Esophagus muscularis mucosa (tissue), 4 donors: ENCODE measurements at regions not wholly inside any gene's neighbourhood (a gene's known extent, or its start where the extent isn't known, plus 50 kb on each side); places are given as distances from the start of the nearest gene placed in this dataset.
"Not testable (repeated sequence)": the region's sequence is repeated elsewhere in the genome, so short reads cannot be mapped to it uniquely, and the experiment has no call there.

Source experiments
- DNase-seq: peaks from one replicate; pipeline ENCODE4 v3.0.0-alpha.2; 2017; ENCODE audit errors: extremely low spot score
- H3K27ac ChIP-seq, 4 donors: fragments of 200-600 bp; sonication (generic); replicated peaks in 1 of 4; 1 replicate in 3 of 4; 2 replicates in 1 of 4; pipeline ENCODE4 v1.5.1; 2016 to 2019; ENCODE audit warnings: mild to moderate bottlenecking in 1 of 4
- H3K27me3 ChIP-seq, 4 donors: fragments of 200-600 bp; sonication (generic); one replicate each; pipeline versions ENCODE4 v1.5.1 to v1.6.0; 2016 to 2019
- H3K36me3 ChIP-seq, 4 donors: fragments of 200-600 bp; sonication (generic); one replicate each; pipeline ENCODE4 v1.5.1; 2016 to 2019
- H3K4me1 ChIP-seq, 4 donors: fragments of 200-600 bp; sonication (generic); one replicate each; pipeline ENCODE4 v1.5.1; 2016 to 2019
- H3K4me3 ChIP-seq, 4 donors: fragments of 200-600 bp; sonication (generic); 1 replicate in 2 of 4; 2 replicates in 2 of 4; pipeline ENCODE4 v1.5.1; 2016 to 2019; ENCODE audit warnings: mild to moderate bottlenecking in 4 of 4, moderate library complexity in 1 of 4
- H3K9me3 ChIP-seq, 4 donors: fragments of 200-600 bp; sonication (generic); 1 replicate in 3 of 4; 2 replicates in 1 of 4; pipeline ENCODE4 v1.5.1; 2016 to 2019
- EP300 ChIP-seq: sonication (generic); formaldehyde crosslinking; IDR thresholded peaks from one replicate; pipeline ENCODE4 v1.6.1; 2017; ENCODE audit warnings: antibody characterized with exemption
- POLR2A ChIP-seq: fragments of 450-650 bp; IDR thresholded peaks from one replicate; pipeline ENCODE4 v1.6.1; 2017; ENCODE audit warnings: antibody characterized with exemption, moderate library complexity, mild to moderate bottlenecking, low read depth
- POLR2AphosphoS5 ChIP-seq, 2 donors: sonication (generic); formaldehyde crosslinking; IDR thresholded peaks; one replicate each; pipeline ENCODE4 v1.6.1; 2017; ENCODE audit warnings: antibody characterized with exemption in 2 of 2
- WGBS: methylation state at CpG from one replicate; pipeline ENCODE4 v1.1.5; 2018; 5-methylcytosine and 5-hydroxymethylcytosine counted together
- intact Hi-C: fragments of 100-400 bp; cut with DNase I; formaldehyde crosslinking; loops from one replicate; pipeline ENCODE4 v1.15.1; 2023
- TF ChIP-seq, protein P1 (sequence below), 3 experiments: fragments of 200-600 bp in 2 of 3; fragments of 450-650 bp in 1 of 3; sonication (generic) in 2 of 3; IDR thresholded peaks; one replicate each; pipeline ENCODE4 v1.5.1; 2017 to 2019; ENCODE audit warnings: antibody characterized with exemption in 3 of 3, mild to moderate bottlenecking in 2 of 3, moderate library complexity in 1 of 3

DNA sequence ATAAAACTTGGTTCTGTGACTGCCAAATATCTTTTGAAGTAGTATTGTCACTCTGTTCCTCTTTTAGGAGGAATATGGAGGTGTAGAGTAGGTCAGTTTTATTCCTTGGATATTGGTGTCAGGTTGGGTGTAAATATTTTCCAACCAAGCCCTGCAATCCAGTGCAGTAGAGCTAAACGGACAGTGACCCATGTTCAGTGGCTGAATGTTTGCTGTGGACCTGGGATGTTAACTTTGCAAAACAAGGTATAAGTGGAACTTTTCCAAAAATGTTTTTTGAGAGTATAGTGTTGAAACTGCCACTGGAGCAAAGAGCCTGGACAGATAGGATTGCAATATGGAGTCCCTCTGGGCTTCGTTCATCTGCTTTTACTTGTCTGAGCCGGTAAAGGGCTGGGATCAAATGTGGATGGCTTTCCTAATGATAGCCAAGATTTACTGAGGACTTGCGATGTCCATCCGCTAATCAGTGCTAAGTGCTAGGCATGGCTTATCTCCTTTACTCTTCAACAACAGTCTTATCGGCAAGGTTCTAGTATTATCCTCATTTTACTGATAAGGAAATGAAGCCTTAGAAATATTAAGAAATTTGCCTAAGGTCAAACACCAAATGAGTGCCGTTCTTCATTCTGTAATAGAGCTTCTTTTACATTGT lies 69.0 kb upstream of the BACH2 start:
- Histone ChIP-seq H3K36me3 (no peaks in the 10 kb centered on the region), H3K9me3 (no peaks in the 10 kb centered on the region), H3K4me1 (peaks cover 6 to 26% (median 23%) of the 10 kb centered on the region in 4 donors), H3K27me3 (no peaks in the 10 kb centered on the region), H3K4me3 (no peak overlapping the region), H3K27ac (no peak overlapping the region)
- intact Hi-C loops, result loop anchor here (10.0 kb wide), 1 partner anchor 141 kb away; no protein-coding TSS in a partner anchor
- DNase-seq, result no peak
- TF ChIP-seq EP300, result no peak
- 93% methylated on average over 7 of the region's 7 CpGs for WGBS

DNA sequence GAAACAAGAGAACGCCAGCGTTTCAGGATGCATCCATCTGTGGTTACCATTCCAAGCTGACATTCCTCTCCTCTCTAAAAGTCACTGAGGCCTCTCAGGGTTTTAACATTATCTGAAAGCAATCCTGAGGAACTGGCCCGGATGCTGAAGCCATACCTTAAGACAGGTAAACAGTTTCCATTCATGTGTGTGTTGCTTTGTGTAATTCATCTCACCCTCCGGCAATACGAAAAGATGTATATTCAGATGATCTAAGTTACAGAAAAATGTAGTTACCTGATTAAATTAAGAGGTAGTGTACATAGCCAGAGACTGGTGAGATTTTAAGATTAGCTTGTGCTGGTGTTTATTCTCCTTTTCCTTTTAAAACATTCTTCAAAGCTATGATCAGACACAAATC lies 68.4 kb upstream of the BACH2 start:
- WGBS, result 83% methylated on average over 5 of the region's 5 CpGs
- Histone ChIP-seq H3K4me1 (peaks cover 6 to 26% (median 23%) of the 10 kb centered on the region in 4 donors), H3K27ac (no peak overlapping the region), H3K36me3 (no peaks in the 10 kb centered on the region), H3K9me3 (no peaks in the 10 kb centered on the region), H3K27me3 (no peaks in the 10 kb centered on the region), H3K4me3 (no peak overlapping the region)
- TF ChIP-seq POLR2AphosphoS5 (IDR thresholded peaks at IDR 0.05), result no peak
- TF ChIP-seq POLR2A, result no peak
- TF ChIP-seq, protein P1, sequence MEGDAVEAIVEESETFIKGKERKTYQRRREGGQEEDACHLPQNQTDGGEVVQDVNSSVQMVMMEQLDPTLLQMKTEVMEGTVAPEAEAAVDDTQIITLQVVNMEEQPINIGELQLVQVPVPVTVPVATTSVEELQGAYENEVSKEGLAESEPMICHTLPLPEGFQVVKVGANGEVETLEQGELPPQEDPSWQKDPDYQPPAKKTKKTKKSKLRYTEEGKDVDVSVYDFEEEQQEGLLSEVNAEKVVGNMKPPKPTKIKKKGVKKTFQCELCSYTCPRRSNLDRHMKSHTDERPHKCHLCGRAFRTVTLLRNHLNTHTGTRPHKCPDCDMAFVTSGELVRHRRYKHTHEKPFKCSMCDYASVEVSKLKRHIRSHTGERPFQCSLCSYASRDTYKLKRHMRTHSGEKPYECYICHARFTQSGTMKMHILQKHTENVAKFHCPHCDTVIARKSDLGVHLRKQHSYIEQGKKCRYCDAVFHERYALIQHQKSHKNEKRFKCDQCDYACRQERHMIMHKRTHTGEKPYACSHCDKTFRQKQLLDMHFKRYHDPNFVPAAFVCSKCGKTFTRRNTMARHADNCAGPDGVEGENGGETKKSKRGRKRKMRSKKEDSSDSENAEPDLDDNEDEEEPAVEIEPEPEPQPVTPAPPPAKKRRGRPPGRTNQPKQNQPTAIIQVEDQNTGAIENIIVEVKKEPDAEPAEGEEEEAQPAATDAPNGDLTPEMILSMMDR (IDR thresholded peaks at IDR 0.05), result no peak
- no peak for TF ChIP-seq EP300
- DNase-seq, result no peak
- intact Hi-C loops, result loop anchor here (10.0 kb wide), 1 partner anchor 140 kb away; no protein-coding TSS in a partner anchor

DNA sequence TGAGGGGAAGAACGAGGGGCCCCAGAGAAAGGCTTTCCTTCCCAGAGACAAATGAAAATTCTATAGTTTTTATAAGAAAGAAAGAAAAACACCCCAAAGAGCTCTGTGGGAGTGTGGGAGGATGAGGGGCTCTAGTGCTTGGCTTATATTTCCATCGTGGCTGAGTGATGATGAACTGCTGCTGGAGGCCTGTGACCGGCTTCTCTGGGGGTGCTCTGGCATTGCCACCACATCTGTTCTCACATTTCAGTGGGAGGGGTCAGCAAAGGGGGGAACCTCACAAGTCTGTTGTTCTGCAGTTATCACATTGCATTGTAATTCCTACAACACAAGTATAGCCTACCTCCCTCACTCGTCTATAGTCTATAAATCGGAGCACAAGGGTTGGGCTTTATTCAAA lies 67.6 kb upstream of the BACH2 start:
- intact Hi-C loops, result loop anchor here (10.0 kb wide), 1 partner anchor 139 kb away; no protein-coding TSS in a partner anchor
- Histone ChIP-seq H3K4me1 (peaks cover under 1 to 20% (median 17%) of the 10 kb centered on the region in 4 donors), H3K27ac (no peak overlapping the region), H3K27me3 (no peaks in the 10 kb centered on the region), H3K36me3 (no peaks in the 10 kb centered on the region), H3K4me3 (no peak overlapping the region), H3K9me3 (no peaks in the 10 kb centered on the region)
- TF ChIP-seq POLR2AphosphoS5 (IDR thresholded peaks at IDR 0.05) (no peak), EP300 (no peak), POLR2A (no peak)
- TF ChIP-seq, protein P1 (IDR thresholded peaks at IDR 0.05), result no peak
- 74% methylated on average over 5 of the region's 5 CpGs for WGBS
- DNase-seq, result no peak

DNA sequence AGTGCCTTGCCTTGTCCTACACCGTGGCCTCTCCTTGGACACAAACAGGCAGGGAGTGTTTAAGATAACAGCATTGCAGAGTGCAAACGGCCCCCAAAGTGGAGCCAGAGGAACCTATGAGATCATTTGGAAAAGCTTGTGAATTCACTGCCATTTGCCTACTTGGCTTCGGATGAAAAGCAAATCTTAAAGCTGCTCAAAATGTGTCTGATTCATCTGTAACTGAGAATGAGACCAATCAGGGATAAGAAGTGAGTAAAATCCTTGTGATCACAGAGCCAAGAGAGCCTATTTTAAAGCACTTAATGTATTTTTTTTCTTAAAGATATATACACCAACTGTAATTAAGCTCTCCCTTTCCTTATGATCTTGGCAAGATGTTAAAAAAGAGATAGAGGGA lies 65.7 kb upstream of the BACH2 start:
- Histone ChIP-seq H3K4me3 (no peak overlapping the region), H3K27me3 (no peaks in the 10 kb centered on the region), H3K36me3 (no peaks in the 10 kb centered on the region), H3K27ac (no peak overlapping the region), H3K9me3 (no peaks in the 10 kb centered on the region), H3K4me1 (peaks cover 0 to 6% (median 3%) of the 10 kb centered on the region in 4 donors)
- DNase-seq, result no peak
- TF ChIP-seq POLR2A, result no peak
- no peak for TF ChIP-seq POLR2AphosphoS5 (IDR thresholded peaks at IDR 0.05)
- no peak for TF ChIP-seq EP300
- TF ChIP-seq, protein P1 (IDR thresholded peaks at IDR 0.05), result no peak
- intact Hi-C loops, result loop anchor here (10.0 kb wide), 1 partner anchor 138 kb away; no protein-coding TSS in a partner anchor
- 29% methylated on average over 3 of the region's 3 CpGs for WGBS

DNA sequence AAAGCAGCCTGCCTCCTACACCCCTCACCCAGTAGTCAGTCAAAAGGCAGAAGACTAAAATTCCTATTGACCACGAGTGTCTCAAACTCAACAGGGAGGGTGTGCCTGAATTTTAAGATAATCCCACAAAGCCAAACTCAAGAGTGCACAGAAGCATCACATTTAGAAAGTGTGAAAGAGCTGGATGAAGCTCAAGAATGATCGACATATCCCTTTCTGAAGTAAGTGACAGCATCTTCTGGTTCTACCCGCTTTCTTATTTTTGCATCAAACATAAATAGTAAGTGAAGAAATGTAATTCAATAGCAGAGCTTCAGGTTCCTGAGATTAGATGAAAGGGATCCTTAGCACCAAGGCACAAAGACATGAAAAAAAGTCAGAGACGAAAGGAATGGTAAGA lies 64.5 kb upstream of the BACH2 start:
- WGBS, result 91% methylated on average over 4 of the region's 4 CpGs
- DNase-seq, result no peak
- intact Hi-C loops, result loop anchor here (10.0 kb wide), 1 partner anchor 136 kb away; no protein-coding TSS in a partner anchor
- Histone ChIP-seq H3K4me3 (no peak overlapping the region), H3K36me3 (no peaks in the 10 kb centered on the region), H3K27ac (no peak overlapping the region), H3K9me3 (no peaks in the 10 kb centered on the region), H3K27me3 (no peaks in the 10 kb centered on the region), H3K4me1 (peaks cover 0 to 6% (median 3%) of the 10 kb centered on the region in 4 donors)
- TF ChIP-seq EP300 (no peak), POLR2A (no peak)
- TF ChIP-seq, protein P1 (IDR thresholded peaks at IDR 0.05), result no peak

DNA sequence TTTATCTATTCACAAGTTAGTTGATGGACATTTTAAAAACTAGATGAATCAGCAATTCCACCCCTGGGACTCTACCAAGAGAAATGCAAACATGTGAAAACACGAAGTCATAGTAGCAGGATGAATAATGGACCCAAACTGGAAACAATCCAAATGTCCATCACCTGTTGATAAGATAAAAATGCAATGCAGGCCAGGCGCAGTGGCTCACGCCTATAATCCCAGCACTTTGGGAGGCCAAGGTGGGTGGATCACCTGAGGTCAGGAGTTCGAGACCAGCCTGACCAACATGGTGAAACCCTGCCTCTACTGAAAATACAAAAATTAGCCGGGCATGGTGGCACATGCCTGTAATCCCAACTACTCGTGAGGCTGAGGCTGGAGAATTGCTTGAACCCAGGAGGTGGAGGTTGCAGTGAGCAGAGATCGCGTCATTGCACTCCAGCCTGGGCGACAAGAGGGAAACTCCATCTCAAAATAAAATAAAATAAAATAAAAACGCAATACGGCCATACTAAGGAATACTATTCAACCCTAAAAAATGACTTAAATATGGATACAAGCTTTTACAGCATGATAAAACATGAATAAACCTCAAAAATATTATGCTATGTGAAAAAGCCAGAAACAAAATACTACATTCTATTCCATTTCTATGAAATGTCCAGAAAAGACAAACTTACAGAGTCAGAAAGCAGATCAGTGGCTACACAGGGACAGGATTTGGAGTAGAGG lies 61.6 kb upstream of the BACH2 start:
- H3K36me3 ChIP-seq, H3K27me3 ChIP-seq, H3K4me1 ChIP-seq, H3K4me3 ChIP-seq, DNase-seq, H3K27ac ChIP-seq, intact Hi-C loops, H3K9me3 ChIP-seq: not testable (repeated sequence)
- WGBS, result 90% methylated on average over 11 of the region's 11 CpGs
